H1 (cell line): ENCODE measurements at regions not wholly inside any gene's neighbourhood (a gene's known extent, or its start where the extent isn't known, plus 50 kb on each side); places are given as distances from the start of the nearest gene placed in this dataset.

Source experiments
- CTCF ChIA-PET: fragments of 300-600 bp; sonication (Branson Sonifier 250); formaldehyde crosslinking; loops from one replicate; lab custom pipeline; 2021; ENCODE audit not compliant: partially characterized antibody; lab: Charles Lee
- POLR2A ChIA-PET: fragments of 300-600 bp; sonication (Branson Sonifier 250); formaldehyde crosslinking; loops from one replicate; lab custom pipeline; 2021; ENCODE audit warnings: inconsistent platforms; ENCODE audit not compliant: partially characterized antibody; lab: Charles Lee
- DNase-seq, 2 experiments: peaks; one replicate each; pipeline versions ENCODE4 v3.0.0 to v3.0.0-alpha.2; 2010 to 2022; ENCODE audit warnings: low spot score in 2 of 2, low read depth in 1 of 2, mixed read lengths in 1 of 2
- FAIRE-seq: peaks from 2 replicates; lab custom pipeline; 2011; peaks lifted over from hg19 to GRCh38; lab: Jason Lieb, UNC
- H2AFZ ChIP-seq: 2 replicates; pipeline ENCODE4 v1.8.1; 2012; ENCODE audit warnings: low read length, inconsistent platforms
- H2AK5ac ChIP-seq: 2 replicates; pipeline ENCODE4 v1.6.1; 2013; ENCODE audit warnings: low read depth, low read length
- H2BK120ac ChIP-seq: replicated peaks from 2 replicates; pipeline ENCODE3; 2013; ENCODE audit warnings: low read depth, low read length, inconsistent platforms
- H2BK12ac ChIP-seq: 2 replicates; pipeline ENCODE4 v1.6.1; 2013; ENCODE audit warnings: low read depth, low read length
- H2BK15ac ChIP-seq: 2 replicates; pipeline ENCODE4 v1.6.1; 2013; ENCODE audit warnings: low read length
- H2BK20ac ChIP-seq: 2 replicates; pipeline ENCODE4 v1.6.1; 2013; ENCODE audit warnings: low read length
- H2BK5ac ChIP-seq: 2 replicates; pipeline ENCODE4 v1.6.1; 2013; ENCODE audit warnings: low read depth, low read length
- H3K14ac ChIP-seq: 2 replicates; pipeline ENCODE4 v1.6.1; 2013; ENCODE audit warnings: inconsistent platforms; ENCODE audit not compliant: insufficient read length
- H3K18ac ChIP-seq: 2 replicates; pipeline ENCODE4 v1.6.1; 2013; ENCODE audit warnings: low read length; ENCODE audit errors: extremely low read depth
- H3K23ac ChIP-seq: 2 replicates; pipeline ENCODE4 v1.6.1; 2013; ENCODE audit warnings: inconsistent platforms; ENCODE audit not compliant: insufficient read length
- H3K23me2 ChIP-seq: 2 replicates; pipeline ENCODE4 v1.6.1; 2013; ENCODE audit warnings: low read depth, low read length
- H3K27ac ChIP-seq: 2 replicates; pipeline ENCODE4 v1.6.1; 2011; ENCODE audit warnings: low read depth, low read length, inconsistent platforms
- H3K27me3 ChIP-seq, 4 experiments: replicated peaks in 1 of 4; 1 replicate in 1 of 4; 2 replicates in 3 of 4; pipeline versions ENCODE4 v1.6.1 to v1.8.1; 2011 to 2013; ENCODE audit warnings: low read length in 3 of 4, mild to moderate bottlenecking in 3 of 4, inconsistent platforms in 2 of 4, mixed read lengths in 2 of 4, moderate library complexity in 1 of 4; ENCODE audit not compliant: control insufficient read depth in 3 of 4, insufficient read depth in 3 of 4; ENCODE audit errors: extremely low read depth in 1 of 4
- H3K36me3 ChIP-seq, 4 experiments: 2 replicates each; pipeline versions ENCODE4 v1.6.1 to v1.8.1; 2011 to 2013; ENCODE audit warnings: mild to moderate bottlenecking in 4 of 4, low read length in 3 of 4, moderate library complexity in 2 of 4, control low read depth in 1 of 4, inconsistent platforms in 1 of 4; ENCODE audit not compliant: insufficient read depth in 4 of 4, control insufficient read depth in 2 of 4
- H3K4ac ChIP-seq: replicated peaks from 2 replicates; pipeline ENCODE3; 2013; ENCODE audit warnings: low read length, low read depth, mixed read lengths, inconsistent platforms; ENCODE audit not compliant: insufficient read length
- H3K4me1 ChIP-seq, 4 experiments: replicated peaks in 1 of 4; 1 replicate in 1 of 4; 2 replicates in 3 of 4; pipeline versions ENCODE4 v1.6.1 to v1.8.1; 2011 to 2013; ENCODE audit warnings: low read length in 3 of 4, inconsistent platforms in 2 of 4, mixed read lengths in 1 of 4; ENCODE audit not compliant: insufficient read depth in 4 of 4, control insufficient read depth in 3 of 4
- H3K4me2 ChIP-seq, 2 experiments: 2 replicates each; pipeline versions ENCODE4 v1.6.1 to v1.8.1; 2011 to 2013; ENCODE audit warnings: low read depth in 2 of 2, low read length in 2 of 2, control low read depth in 1 of 2, inconsistent platforms in 1 of 2, mild to moderate bottlenecking in 1 of 2; ENCODE audit not compliant: insufficient read depth in 1 of 2
- H3K4me3 ChIP-seq, 4 experiments: fragments of 200-600, 300-600 bp in 1 of 4; sonication (generic), shearing (Covaris generic), sonication (Bioruptor Twin) in 1 of 4; 2 replicates each; pipeline versions ENCODE4 v1.5.1 to v1.8.1; 2011 to 2016; ENCODE audit warnings: low read length in 4 of 4, low read depth in 3 of 4, control low read depth in 2 of 4, inconsistent platforms in 2 of 4, mild to moderate bottlenecking in 2 of 4, mixed read lengths in 1 of 4, moderate library complexity in 1 of 4; ENCODE audit not compliant: insufficient read depth in 2 of 4; ENCODE audit errors: extremely low read depth in 1 of 4
- H3K56ac ChIP-seq: replicated peaks from 2 replicates; pipeline ENCODE3; 2013; ENCODE audit warnings: low read depth, mild to moderate bottlenecking, mixed read lengths, low read length, inconsistent platforms; ENCODE audit not compliant: insufficient read length
- H3K79me1 ChIP-seq: 2 replicates; pipeline ENCODE4 v1.6.1; 2013; ENCODE audit warnings: low read depth, low read length, control low read depth
- H3K79me2 ChIP-seq, 2 experiments: 2 replicates each; pipeline versions ENCODE4 v1.6.1 to v1.8.1; 2012 to 2013; ENCODE audit warnings: low read length in 2 of 2, mild to moderate bottlenecking in 2 of 2, inconsistent platforms in 1 of 2; ENCODE audit not compliant: insufficient read depth in 2 of 2, control insufficient read depth in 1 of 2
- H3K9ac ChIP-seq, 4 experiments: replicated peaks in 1 of 4; 1 replicate in 1 of 4; 2 replicates in 3 of 4; pipeline versions ENCODE4 v1.6.1 to v1.8.1; 2011 to 2013; ENCODE audit warnings: low read depth in 3 of 4, low read length in 3 of 4, control low read depth in 2 of 4, mild to moderate bottlenecking in 2 of 4, moderate library complexity in 2 of 4, inconsistent platforms in 1 of 4; ENCODE audit errors: extremely low read depth in 1 of 4
- H3K9me3 ChIP-seq, 2 experiments: 2 replicates each; pipeline versions ENCODE4 v1.6.1 to v1.8.1; 2012 to 2013; ENCODE audit warnings: mild to moderate bottlenecking in 2 of 2, moderate library complexity in 2 of 2, control low read depth in 1 of 2, inconsistent platforms in 1 of 2, low read depth in 1 of 2, low read length in 1 of 2, mixed read lengths in 1 of 2; ENCODE audit not compliant: insufficient read depth in 2 of 2
- H4K20me1 ChIP-seq, 2 experiments: replicated peaks in 1 of 2; 2 replicates each; pipeline versions ENCODE3 to v1.8.1; 2011 to 2013; ENCODE audit warnings: inconsistent platforms in 2 of 2, low read length in 2 of 2, mild to moderate bottlenecking in 1 of 2; ENCODE audit not compliant: insufficient read depth in 2 of 2, control insufficient read depth in 1 of 2
- H4K5ac ChIP-seq: 2 replicates; pipeline ENCODE4 v1.6.1; 2013; ENCODE audit warnings: low read length, low read depth, mixed read lengths, inconsistent platforms; ENCODE audit not compliant: insufficient read length
- H4K8ac ChIP-seq: 2 replicates; pipeline ENCODE4 v1.8.0; 2013; ENCODE audit warnings: mild to moderate bottlenecking, moderate library complexity, low read length, inconsistent platforms; ENCODE audit not compliant: insufficient read depth; ENCODE audit errors: extremely low read depth
- H4K91ac ChIP-seq: replicated peaks from 2 replicates; pipeline ENCODE3; 2013; ENCODE audit warnings: low read length, mixed read lengths, inconsistent platforms; ENCODE audit not compliant: insufficient read length
- CBX8 ChIP-seq: fragments of 300-800, 300-1000 bp; sonication (generic); IDR thresholded peaks from 2 replicates; pipeline ENCODE4 v1.7.1; 2016; ENCODE audit warnings: low read depth, low read length, borderline replicate concordance
- WGBS, 2 experiments: shearing (Covaris generic) in 1 of 2; methylation state at CpG; one replicate each; pipeline versions ENCODE4 v1.1.6 to v1.1.7; 2013 to 2015; ENCODE audit warnings: low lambda C conversion rate in 2 of 2, mixed read lengths in 2 of 2, inconsistent platforms in 1 of 2, low coverage in 1 of 2, missing lambda C conversion rate in 1 of 2; ENCODE audit not compliant: insufficient replicate concordance in 2 of 2, insufficient coverage in 1 of 2, insufficient read length in 1 of 2; ENCODE audit errors: extremely low coverage in 1 of 2, missing lambda C conversion rate in 1 of 2; 5-methylcytosine and 5-hydroxymethylcytosine counted together

DNA sequence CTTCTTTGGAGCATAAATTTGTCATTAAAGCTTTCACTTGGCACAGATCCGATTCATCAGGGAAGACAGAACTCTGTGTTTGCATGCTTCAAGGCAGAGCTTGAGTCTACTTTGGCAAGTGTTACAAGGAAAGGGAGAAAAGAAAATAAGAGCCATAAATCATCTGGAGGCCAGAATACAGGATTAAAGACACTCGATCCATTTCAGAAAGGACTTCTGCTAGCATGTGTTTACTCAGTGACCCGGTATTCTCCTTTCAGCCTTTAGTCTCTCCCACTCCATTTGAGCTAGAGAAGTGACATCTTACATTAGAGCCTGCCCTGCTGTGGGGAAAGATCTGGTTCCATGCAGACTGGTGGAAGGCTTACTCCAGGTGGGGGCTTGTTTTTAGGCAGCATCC is 306.4 kb downstream of the KLF5 start:
- Histone ChIP-seq H4K5ac (no peak overlapping the region), H2AK5ac (no peak overlapping the region), H2BK120ac (no peak overlapping the region), H3K23me2 (no peaks in the 10 kb centered on the region), H2BK15ac (no peak overlapping the region), H3K14ac (no peak overlapping the region), H3K18ac (no peak overlapping the region), H2BK5ac (no peak overlapping the region), H3K4me1 (peaks cover 0 to 4% (median 0%) of the 10 kb centered on the region in 4 experiments; a peak in 1 of 7 replicates), H3K27ac (no peak overlapping the region), H3K4me2 (no peak overlapping the region), H3K4ac (no peak overlapping the region), H4K8ac (no peak overlapping the region), H3K9ac (no peak overlapping the region), H3K36me3 (no peaks in the 10 kb centered on the region), H3K9me3 (no peaks in the 10 kb centered on the region), H4K91ac (no peak overlapping the region), H2BK12ac (no peak overlapping the region), H2AFZ (0 out of 2 replicates have a peak overlapping the region, but pooled peaks have one; percentile 29), H3K56ac (no peak overlapping the region), H4K20me1 (no peaks in the 10 kb centered on the region), H2BK20ac (no peak overlapping the region), H3K4me3 (no peak overlapping the region), H3K79me1 (no peaks in the 10 kb centered on the region), H3K27me3 (no peaks in the 10 kb centered on the region), H3K79me2 (no peaks in the 10 kb centered on the region), H3K23ac (no peak overlapping the region)
- ChIA-PET POLR2A (no interaction called here), CTCF (no interaction called here)
- DNase-seq = no peak
- 89% methylated on average over 3 of the region's 3 CpGs; no CpG with 5 or more reads in 1 of the 2 experiments for WGBS, 2 experiments
- no peak for FAIRE-seq
- no peak for TF ChIP-seq CBX8
